Nephron (organoid): ENCODE measurements at regions not wholly inside any gene's neighbourhood (a gene's known extent, or its start where the extent isn't known, plus 50 kb on each side); places are given as distances from the start of the nearest gene placed in this dataset.

ENCODE experiments used
- H3K27ac Mint-ChIP-seq, 3 experiments: 2 replicates each; pipeline ENCODE4 v1.8.0; 2020; ENCODE audit warnings: mixed read lengths in 3 of 3, mild to moderate bottlenecking in 2 of 3, moderate library complexity in 1 of 3
- H3K27me3 Mint-ChIP-seq: 2 replicates; pipeline ENCODE4 v1.8.0; 2021; ENCODE audit warnings: low read depth, mild to moderate bottlenecking, moderate library complexity, mixed read lengths
- H3K36me3 Mint-ChIP-seq: 2 replicates; pipeline ENCODE4 v1.8.0; 2020; ENCODE audit warnings: low read depth, mixed read lengths
- H3K4me1 Mint-ChIP-seq: 2 replicates; pipeline ENCODE4 v1.8.0; 2020; ENCODE audit warnings: mixed read lengths
- H3K4me3 Mint-ChIP-seq, 3 experiments: 2 replicates each; pipeline ENCODE4 v1.8.0; 2020; ENCODE audit warnings: mild to moderate bottlenecking in 3 of 3, mixed read lengths in 3 of 3, moderate library complexity in 2 of 3
- H3K9me3 Mint-ChIP-seq: 2 replicates; pipeline ENCODE4 v1.8.0; 2020; ENCODE audit warnings: mixed read lengths
- TF ChIP-seq, protein P1 (sequence below), 3 experiments: fragments of 200-600 bp; sonication (generic); IDR thresholded peaks; one replicate each; pipeline ENCODE4 v1.5.0; 2021; ENCODE audit warnings: antibody characterized with exemption in 3 of 3; ENCODE audit not compliant: unreplicated experiment in 3 of 3

DNA sequence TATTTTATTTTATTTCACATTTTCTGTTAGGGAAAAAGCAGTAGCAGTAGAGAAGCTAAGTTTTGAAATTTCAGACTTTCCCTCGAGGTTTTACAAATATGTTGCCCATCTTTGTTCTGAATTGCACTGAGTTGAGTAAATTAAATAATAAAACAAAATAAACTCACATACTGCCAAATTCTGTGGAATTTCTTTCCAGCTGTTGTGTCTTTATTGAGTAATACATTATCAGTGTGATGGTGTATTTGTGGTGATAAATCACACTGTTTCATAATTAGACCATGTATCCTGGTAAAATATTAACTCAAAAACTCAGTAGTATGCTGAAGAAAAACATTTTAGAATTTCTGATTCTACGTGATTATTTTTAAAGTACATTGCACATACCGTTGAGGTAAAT, 592.1 kb downstream of the SI start:
- Mint-ChIP-seq H3K4me1 (no peaks in the 10 kb centered on the region), H3K27ac (no peak overlapping the region), H3K27me3 (no peaks in the 10 kb centered on the region), H3K4me3 (no peak overlapping the region), H3K9me3 (no peaks in the 10 kb centered on the region), H3K36me3 (no peaks in the 10 kb centered on the region)
- TF ChIP-seq, protein P1, sequence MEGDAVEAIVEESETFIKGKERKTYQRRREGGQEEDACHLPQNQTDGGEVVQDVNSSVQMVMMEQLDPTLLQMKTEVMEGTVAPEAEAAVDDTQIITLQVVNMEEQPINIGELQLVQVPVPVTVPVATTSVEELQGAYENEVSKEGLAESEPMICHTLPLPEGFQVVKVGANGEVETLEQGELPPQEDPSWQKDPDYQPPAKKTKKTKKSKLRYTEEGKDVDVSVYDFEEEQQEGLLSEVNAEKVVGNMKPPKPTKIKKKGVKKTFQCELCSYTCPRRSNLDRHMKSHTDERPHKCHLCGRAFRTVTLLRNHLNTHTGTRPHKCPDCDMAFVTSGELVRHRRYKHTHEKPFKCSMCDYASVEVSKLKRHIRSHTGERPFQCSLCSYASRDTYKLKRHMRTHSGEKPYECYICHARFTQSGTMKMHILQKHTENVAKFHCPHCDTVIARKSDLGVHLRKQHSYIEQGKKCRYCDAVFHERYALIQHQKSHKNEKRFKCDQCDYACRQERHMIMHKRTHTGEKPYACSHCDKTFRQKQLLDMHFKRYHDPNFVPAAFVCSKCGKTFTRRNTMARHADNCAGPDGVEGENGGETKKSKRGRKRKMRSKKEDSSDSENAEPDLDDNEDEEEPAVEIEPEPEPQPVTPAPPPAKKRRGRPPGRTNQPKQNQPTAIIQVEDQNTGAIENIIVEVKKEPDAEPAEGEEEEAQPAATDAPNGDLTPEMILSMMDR (IDR thresholded peaks at IDR 0.05; ENCODE audit: unreplicated experiment in 3 of 3), result no peak

DNA sequence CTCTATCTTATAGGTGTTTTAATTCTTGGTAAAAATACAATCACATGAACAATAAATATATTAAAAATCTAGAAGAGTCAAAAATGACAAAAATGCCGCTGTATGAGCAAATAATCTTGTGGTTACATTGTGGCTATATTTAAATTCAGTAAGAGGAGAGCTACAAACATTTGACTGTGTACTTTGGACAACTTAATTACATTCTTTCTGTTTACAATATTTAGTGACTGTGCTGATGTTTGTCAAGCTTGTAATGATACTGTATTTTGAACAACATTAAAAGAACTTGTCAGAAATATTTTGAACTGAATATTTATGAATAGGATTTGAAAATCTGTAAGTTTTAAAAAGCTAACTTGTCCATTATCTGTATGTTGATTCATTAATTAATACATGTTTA, 598.3 kb downstream of the SI start:
- no peaks in the 10 kb centered on the region for H3K27me3 Mint-ChIP-seq
- H3K4me1 Mint-ChIP-seq, result no peaks in the 10 kb centered on the region
- H3K9me3 Mint-ChIP-seq, result no peaks in the 10 kb centered on the region
- H3K4me3 Mint-ChIP-seq, result no peak overlapping the region
- TF ChIP-seq, protein P1 (IDR thresholded peaks at IDR 0.05; ENCODE audit: unreplicated experiment in 3 of 3), result no peak
- H3K36me3 Mint-ChIP-seq, result no peaks in the 10 kb centered on the region
- no peak overlapping the region for H3K27ac Mint-ChIP-seq

DNA sequence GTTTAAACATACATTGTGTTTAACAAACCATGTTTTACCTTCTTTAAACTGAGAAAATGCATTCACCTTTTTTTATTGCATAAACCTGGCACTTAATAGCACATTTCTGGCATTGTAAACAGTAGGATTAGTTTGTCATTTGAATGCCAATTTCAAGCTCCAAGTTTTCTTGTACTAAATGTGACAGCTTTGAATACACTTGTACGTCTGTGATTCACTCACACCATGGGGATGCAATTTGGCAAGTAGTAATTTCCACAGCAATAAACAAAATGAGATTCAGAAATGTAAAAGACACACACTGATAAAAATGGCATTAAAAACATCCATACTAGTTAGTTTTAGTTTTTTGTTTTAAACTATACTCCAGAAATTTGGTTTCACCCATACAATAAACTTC, 598.9 kb downstream of the SI start:
- no peaks in the 10 kb centered on the region for H3K27me3 Mint-ChIP-seq
- TF ChIP-seq, protein P1 (IDR thresholded peaks at IDR 0.05; ENCODE audit: unreplicated experiment in 3 of 3), result no peak
- H3K9me3 Mint-ChIP-seq, result no peaks in the 10 kb centered on the region
- H3K36me3 Mint-ChIP-seq, result no peaks in the 10 kb centered on the region
- no peaks in the 10 kb centered on the region for H3K4me1 Mint-ChIP-seq
- no peak overlapping the region for H3K4me3 Mint-ChIP-seq
- H3K27ac Mint-ChIP-seq, result no peak overlapping the region

DNA sequence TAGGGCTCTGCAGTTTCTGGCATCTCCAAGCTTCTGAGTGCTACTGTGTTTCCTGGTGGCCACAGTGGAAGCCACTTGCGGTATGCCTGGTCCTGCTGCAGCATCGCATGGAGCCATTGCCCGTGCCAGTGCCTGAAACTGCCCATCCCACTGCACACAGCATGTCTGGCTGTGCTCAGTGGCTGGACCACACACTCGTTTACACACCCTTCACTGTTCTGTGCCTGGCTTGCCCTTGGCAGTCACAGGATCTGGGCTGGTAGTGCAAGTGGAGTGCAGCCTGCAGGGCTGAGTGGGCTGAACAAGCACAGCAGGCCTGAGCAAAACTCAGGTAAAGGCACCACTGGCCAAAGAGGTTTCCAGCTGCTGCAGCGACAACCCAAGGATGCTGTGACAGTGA, 600.0 kb downstream of the SI start:
- TF ChIP-seq, protein P1 (IDR thresholded peaks at IDR 0.05; ENCODE audit: unreplicated experiment in 3 of 3), result no peak
- H3K4me3 Mint-ChIP-seq, result no peak overlapping the region
- H3K9me3 Mint-ChIP-seq, result no peaks in the 10 kb centered on the region
- no peak overlapping the region for H3K27ac Mint-ChIP-seq
- no peaks in the 10 kb centered on the region for H3K36me3 Mint-ChIP-seq
- H3K27me3 Mint-ChIP-seq, result no peaks in the 10 kb centered on the region
- no peaks in the 10 kb centered on the region for H3K4me1 Mint-ChIP-seq

DNA sequence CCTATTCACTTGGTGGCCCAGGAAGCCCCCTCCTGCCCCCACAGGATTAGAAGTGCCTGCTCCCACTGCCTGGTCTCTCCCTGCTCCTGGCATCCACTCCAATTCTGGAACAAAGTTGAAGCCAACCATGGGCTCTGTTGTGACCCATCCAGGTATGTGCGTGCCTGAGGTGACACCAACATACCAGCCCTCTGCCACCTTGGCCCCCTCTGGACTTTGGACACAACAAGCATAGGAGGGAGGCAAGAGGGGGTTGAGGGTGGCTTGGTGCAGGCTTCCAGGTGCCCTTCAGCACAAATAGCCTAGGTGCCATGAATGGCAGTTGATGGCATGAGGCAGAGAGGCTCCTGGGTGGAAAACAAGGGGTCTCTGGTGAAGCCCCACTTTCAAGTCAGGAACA, 600.9 kb downstream of the SI start:
- H3K4me1 Mint-ChIP-seq, result no peaks in the 10 kb centered on the region
- H3K9me3 Mint-ChIP-seq, result no peaks in the 10 kb centered on the region
- TF ChIP-seq, protein P1 (IDR thresholded peaks at IDR 0.05; ENCODE audit: unreplicated experiment in 3 of 3), result no peak
- no peak overlapping the region for H3K27ac Mint-ChIP-seq
- H3K4me3 Mint-ChIP-seq, result no peak overlapping the region
- no peaks in the 10 kb centered on the region for H3K36me3 Mint-ChIP-seq
- no peaks in the 10 kb centered on the region for H3K27me3 Mint-ChIP-seq

DNA sequence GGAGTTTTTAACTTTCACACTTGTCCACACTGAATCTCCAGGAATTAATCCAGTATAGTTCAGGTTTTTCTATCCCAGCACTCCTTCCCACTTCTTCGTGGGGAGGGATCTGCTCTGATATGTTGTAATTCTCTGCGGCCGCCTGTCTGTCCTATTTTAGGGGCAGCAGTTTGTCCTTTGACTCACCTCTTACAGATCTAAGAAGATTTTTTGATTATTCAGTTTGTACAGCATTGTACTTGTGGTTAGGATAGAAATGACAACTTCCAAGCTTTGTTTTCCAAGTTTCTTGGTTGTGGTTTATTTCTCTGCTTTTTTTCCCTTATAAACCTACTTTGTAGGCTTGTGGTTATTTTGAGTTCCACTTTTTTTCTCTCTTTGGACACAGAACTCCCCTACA, 601.7 kb downstream of the SI start:
- Mint-ChIP-seq H3K27ac (no peak overlapping the region), H3K27me3 (no peaks in the 10 kb centered on the region), H3K4me1 (no peaks in the 10 kb centered on the region), H3K9me3 (no peaks in the 10 kb centered on the region), H3K36me3 (no peaks in the 10 kb centered on the region), H3K4me3 (no peak overlapping the region)
- TF ChIP-seq, protein P1 (IDR thresholded peaks at IDR 0.05; ENCODE audit: unreplicated experiment in 3 of 3), result no peak
